Naive B cell (primary cell): ENCODE measurements at regions not wholly inside any gene's neighbourhood (a gene's known extent, or its start where the extent isn't known, plus 50 kb on each side); places are given as distances from the start of the nearest gene placed in this dataset.

Experiments
- ATAC-seq, 2 donors: fragments of 150-1000 bp; cut with Tn5 transposase; 2 replicates each; pipeline ENCODE4 v1.10.0; 2021; ENCODE audit warnings: low read depth in 2 of 2, mild to moderate bottlenecking in 2 of 2, moderate library complexity in 2 of 2
- DNase-seq: peaks from one replicate; pipeline ENCODE4 v3.0.0; 2022
- H3K27ac Mint-ChIP-seq, 6 donors: one replicate each; pipeline ENCODE4 v1.8.0; 2020 to 2022; ENCODE audit warnings: mild to moderate bottlenecking in 6 of 6, mixed read lengths in 6 of 6, moderate library complexity in 5 of 6, inconsistent platforms in 2 of 6
- H3K27me3 Mint-ChIP-seq, 3 donors: one replicate each; pipeline ENCODE4 v1.8.0; 2021 to 2022; ENCODE audit warnings: mixed read lengths in 3 of 3, mild to moderate bottlenecking in 1 of 3
- H3K36me3 Mint-ChIP-seq, 2 donors: one replicate each; pipeline ENCODE4 v1.8.0; 2020 to 2022; ENCODE audit warnings: mixed read lengths in 2 of 2, inconsistent platforms in 1 of 2, mild to moderate bottlenecking in 1 of 2
- H3K4me1 Mint-ChIP-seq, 3 donors: one replicate each; pipeline ENCODE4 v1.8.0; 2020 to 2022; ENCODE audit warnings: mixed read lengths in 3 of 3, inconsistent platforms in 1 of 3, mild to moderate bottlenecking in 1 of 3, moderate library complexity in 1 of 3
- H3K4me3 Mint-ChIP-seq, 8 donors: one replicate each; pipeline ENCODE4 v1.8.0; 2020 to 2022; ENCODE audit warnings: mild to moderate bottlenecking in 8 of 8, mixed read lengths in 8 of 8, moderate library complexity in 8 of 8, inconsistent platforms in 2 of 8
- H3K9me3 Mint-ChIP-seq, 7 donors: one replicate each; pipeline ENCODE4 v1.8.0; 2020 to 2022; ENCODE audit warnings: mixed read lengths in 7 of 7, mild to moderate bottlenecking in 5 of 7, inconsistent platforms in 2 of 7, moderate library complexity in 1 of 7

DNA sequence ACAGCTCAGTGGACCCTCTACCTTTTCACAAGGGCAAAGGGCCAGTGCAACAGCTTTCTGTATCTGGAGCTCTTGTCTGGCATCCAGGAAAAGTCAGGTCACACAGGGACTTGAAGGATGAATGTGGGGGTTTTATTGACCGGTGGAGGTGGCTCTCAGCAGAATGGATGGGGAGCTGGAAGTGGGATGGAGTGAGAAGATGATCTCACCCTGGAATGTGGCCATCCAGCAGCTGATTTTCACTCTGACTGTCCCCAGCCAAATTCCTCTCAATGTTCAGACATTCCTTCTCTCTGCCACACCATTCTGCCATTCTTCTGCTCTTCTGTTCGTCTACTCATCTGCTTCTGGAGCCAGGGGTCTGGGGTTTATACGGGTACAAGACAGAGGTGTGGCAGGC lies 1119.9 kb downstream of the TAF11L14 start:
- DNase-seq (no peak), ATAC-seq (no peak)
- Mint-ChIP-seq H3K4me3 (peak overlapping the region in 1 of 8 donors; percentile 62), H3K36me3 (no peaks in the 10 kb centered on the region), H3K27me3 (peaks cover 0 to 7% (median 0%) of the 10 kb centered on the region in 3 donors), H3K4me1 (no peaks in the 10 kb centered on the region), H3K9me3 (no peaks in the 10 kb centered on the region), H3K27ac (no peak overlapping the region)

DNA sequence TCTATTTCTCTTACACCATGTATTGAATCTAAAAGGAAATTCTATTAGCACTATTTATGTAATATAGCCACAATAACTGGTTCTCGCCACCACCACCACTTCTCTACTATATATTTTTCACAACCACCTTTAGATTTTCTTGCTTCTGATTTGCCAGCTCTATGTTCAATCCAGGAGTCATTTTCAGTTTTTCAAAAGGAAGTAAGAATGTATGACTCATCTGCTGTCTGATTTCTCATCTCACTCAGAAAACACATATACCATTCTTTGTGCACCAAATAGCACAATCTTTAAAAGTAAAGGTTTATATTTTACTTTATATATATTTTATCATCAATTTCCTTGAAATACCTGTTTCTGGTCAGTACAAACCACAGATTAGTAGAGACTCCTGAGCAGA lies 1127.5 kb downstream of the TAF11L14 start:
- ATAC-seq, result no peak
- Mint-ChIP-seq H3K36me3 (no peaks in the 10 kb centered on the region), H3K4me3 (no peak overlapping the region), H3K27ac (no peak overlapping the region), H3K4me1 (no peaks in the 10 kb centered on the region), H3K27me3 (peaks cover 0 to 4% (median 0%) of the 10 kb centered on the region in 3 donors), H3K9me3 (peaks cover 0 to 3% (median 0%) of the 10 kb centered on the region in 7 donors)
- DNase-seq, result no peak

DNA sequence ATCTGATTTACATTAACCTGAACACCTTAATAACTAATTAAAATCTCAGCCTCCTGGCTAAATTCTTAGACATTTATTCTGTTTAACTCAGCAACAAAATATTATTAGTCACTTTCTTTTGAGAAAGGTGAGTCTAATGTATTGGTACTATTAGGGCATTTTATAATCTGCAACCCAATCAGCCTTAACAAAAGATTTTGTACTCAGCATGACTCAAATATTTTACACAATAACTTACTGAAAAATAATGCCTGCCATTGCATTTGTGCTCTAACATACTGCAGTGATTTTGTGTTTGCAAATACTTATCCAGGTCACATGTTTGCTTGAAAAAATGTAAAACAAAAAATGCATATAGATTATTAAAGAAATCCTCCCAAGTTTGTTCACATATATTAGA lies 1129.9 kb downstream of the TAF11L14 start:
- DNase-seq, result no peak
- peaks cover 0 to 4% (median 0%) of the 10 kb centered on the region in 3 donors for H3K27me3 Mint-ChIP-seq
- H3K9me3 Mint-ChIP-seq, result peaks cover 0 to 3% (median 0%) of the 10 kb centered on the region in 7 donors
- no peak overlapping the region for H3K27ac Mint-ChIP-seq
- no peak overlapping the region for H3K4me3 Mint-ChIP-seq
- ATAC-seq, result no peak
- no peaks in the 10 kb centered on the region for H3K4me1 Mint-ChIP-seq
- no peaks in the 10 kb centered on the region for H3K36me3 Mint-ChIP-seq

DNA sequence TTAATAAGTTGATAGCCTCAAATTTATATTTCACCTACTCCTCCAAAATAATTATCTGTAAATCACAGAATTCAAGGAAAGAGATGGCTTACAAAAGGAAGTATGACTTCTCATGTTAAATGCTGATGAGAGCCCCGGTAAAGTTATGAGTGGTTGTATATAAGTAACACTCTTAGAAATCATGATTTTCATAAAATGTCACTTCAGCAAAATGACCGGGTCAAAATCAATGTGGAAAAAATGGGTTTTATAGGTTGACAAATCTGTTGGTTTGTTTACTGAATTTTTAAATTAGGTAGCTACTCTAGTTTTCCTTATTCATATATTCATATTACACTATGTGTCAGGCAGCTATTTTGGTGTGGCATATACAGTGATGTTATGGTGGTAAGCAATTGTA lies 1131.0 kb downstream of the TAF11L14 start:
- peaks cover 0 to 3% (median 0%) of the 10 kb centered on the region in 7 donors for H3K9me3 Mint-ChIP-seq
- ATAC-seq, result no peak

DNA sequence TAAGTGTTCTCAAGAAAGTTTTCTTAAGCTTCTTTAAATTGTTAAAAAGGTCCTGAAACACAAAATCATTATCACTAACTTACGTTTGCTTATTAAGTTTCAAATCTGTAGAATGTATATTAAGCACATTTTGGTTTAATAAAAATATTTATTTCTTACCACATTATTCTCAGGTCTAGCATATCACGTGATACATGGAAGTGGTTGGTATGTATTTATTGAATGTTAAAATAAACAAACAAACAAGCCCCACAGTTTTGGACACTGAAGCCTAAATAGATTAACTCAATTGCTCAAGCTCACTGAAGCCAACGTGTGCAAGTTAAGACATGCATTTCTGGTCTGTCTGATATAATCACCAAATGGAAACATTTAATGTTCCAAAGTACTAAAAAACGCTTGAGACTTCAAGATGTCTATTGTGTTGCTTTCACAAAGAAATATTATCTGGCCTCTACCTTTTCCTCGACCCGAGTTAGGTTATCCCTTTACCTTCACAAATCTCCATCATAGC lies 1136.9 kb downstream of the TAF11L14 start:
- DNase-seq (no peak), ATAC-seq (no peak)
- Mint-ChIP-seq H3K27ac (no peak overlapping the region), H3K9me3 (peaks cover 0 to 2% (median 0%) of the 10 kb centered on the region in 7 donors), H3K27me3 (peaks cover 0 to 2% (median 0%) of the 10 kb centered on the region in 3 donors), H3K36me3 (no peaks in the 10 kb centered on the region), H3K4me3 (no peak overlapping the region), H3K4me1 (no peaks in the 10 kb centered on the region)

More for the DNA sequence above, 1131.0 kb downstream of the TAF11L14 start:
- no peak for DNase-seq
- Mint-ChIP-seq H3K36me3 (no peaks in the 10 kb centered on the region), H3K4me3 (no peak overlapping the region), H3K27me3 (peaks cover 0 to 4% (median 0%) of the 10 kb centered on the region in 3 donors), H3K27ac (no peak overlapping the region), H3K4me1 (no peaks in the 10 kb centered on the region)

DNA sequence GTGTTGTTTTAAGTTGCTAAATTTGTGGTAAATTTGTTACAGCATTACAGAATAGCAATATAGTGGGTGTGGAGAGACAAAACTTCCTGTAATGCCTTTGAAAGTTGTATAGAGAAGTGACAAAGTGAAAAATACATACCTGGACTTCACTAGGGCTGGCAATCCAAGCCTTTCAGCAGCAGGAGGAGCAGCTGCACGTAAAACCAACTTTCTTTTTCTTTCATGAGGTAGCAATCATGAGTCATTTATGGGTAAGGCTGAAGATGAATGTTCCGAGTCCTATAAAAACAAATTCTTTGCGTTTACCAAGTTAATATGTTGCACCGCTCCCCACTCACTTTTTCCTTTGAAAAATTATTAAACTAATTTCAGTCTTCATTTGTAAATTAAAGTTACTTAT lies 1138.2 kb downstream of the TAF11L14 start:
- H3K4me1 Mint-ChIP-seq, result no peaks in the 10 kb centered on the region

DNA sequence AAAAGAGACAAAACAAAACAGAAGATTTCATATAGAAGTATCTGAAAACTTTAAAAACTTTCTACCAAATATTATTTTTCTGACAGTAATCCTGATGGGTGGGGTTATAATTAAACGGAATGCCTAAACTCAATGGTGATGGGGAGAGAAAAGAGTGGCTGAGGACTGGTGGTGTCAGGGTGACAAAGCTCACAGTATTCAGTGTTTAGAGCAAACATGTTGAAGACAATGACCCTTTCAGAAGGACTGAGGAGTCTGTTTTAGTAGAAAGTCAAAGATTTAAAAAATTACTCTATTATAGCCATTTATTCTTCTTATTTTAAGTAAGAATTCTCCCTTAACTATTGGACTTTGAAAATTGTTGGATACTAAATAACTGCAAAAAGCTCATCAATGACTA lies 1144.0 kb downstream of the TAF11L14 start:
- Mint-ChIP-seq H3K36me3 (no peaks in the 10 kb centered on the region), H3K27ac (no peak overlapping the region), H3K4me3 (no peak overlapping the region), H3K27me3 (no peaks in the 10 kb centered on the region), H3K9me3 (peaks cover 0 to 5% (median 0%) of the 10 kb centered on the region in 7 donors), H3K4me1 (no peaks in the 10 kb centered on the region)
- ATAC-seq (no peak), DNase-seq (no peak)

More for the DNA sequence above, 1138.2 kb downstream of the TAF11L14 start:
- Mint-ChIP-seq H3K9me3 (no peaks in the 10 kb centered on the region), H3K36me3 (no peaks in the 10 kb centered on the region), H3K27me3 (no peaks in the 10 kb centered on the region), H3K27ac (no peak overlapping the region), H3K4me3 (no peak overlapping the region)
- DNase-seq, result no peak
- ATAC-seq, result no peak

DNA sequence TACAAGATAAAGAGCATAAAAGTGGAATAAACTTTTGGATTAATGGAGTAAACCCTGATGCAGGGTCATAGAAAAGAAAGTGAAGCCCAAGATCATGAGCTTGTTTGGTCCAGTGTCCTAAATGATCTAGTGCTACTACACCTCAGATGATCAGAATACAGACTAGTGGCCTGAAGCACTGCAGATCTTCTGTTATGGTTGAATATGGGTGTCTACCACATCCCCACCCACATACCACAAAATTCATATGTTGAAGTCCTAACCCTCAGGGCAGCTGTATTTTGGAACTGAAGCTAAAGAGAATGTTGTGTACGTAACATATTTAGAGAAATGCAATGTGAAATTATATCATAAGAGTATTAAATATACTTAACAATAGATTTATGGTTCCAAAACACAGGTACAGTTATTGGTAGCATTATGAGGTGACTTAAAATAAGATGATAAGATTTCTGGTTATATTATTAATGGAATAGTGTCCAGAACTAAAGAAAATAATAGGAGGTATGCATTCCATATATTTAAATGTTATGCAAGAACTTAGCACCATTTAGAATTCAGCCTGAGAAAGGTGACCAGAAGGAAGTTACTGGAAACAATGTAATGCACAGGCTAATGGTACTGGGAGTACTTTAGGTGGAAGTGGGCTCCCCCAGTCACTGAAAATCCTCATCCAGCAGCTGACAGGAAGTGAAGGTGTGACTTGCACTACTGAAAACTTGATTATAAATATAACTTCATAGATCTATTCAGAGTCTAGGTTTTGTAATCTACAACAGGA lies 1155.1 kb downstream of the TAF11L14 start:
- Mint-ChIP-seq H3K27ac (no peak overlapping the region), H3K36me3 (no peaks in the 10 kb centered on the region), H3K9me3 (no peaks in the 10 kb centered on the region), H3K4me1 (no peaks in the 10 kb centered on the region), H3K4me3 (no peak overlapping the region), H3K27me3 (no peaks in the 10 kb centered on the region)
- DNase-seq (no peak), ATAC-seq (no peak)

DNA sequence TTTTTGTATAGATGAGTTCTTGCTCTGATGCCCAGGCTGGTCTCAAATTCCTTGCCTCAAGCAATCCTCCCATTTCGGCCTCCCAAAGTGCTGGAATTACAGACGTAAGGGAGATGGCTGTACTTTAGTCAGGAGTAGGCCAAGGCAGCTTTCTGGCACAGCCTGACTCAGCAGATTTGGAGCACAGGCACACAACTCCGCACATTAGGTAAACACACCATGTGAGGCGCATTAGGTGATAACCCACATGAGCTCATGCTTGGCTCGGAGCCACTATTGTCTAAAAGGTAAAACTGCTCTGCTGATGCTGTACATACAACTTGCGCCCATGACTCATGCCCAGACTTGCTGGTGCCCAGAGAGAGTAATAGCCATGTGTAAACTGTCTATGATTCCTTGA lies 1157.9 kb downstream of the TAF11L14 start:
- H3K9me3 Mint-ChIP-seq, result no peaks in the 10 kb centered on the region
- no peaks in the 10 kb centered on the region for H3K27me3 Mint-ChIP-seq
- H3K4me3 Mint-ChIP-seq, result no peak overlapping the region
- DNase-seq (no peak), ATAC-seq (no peak)
- no peak overlapping the region for H3K27ac Mint-ChIP-seq
- no peaks in the 10 kb centered on the region for H3K36me3 Mint-ChIP-seq
- no peaks in the 10 kb centered on the region for H3K4me1 Mint-ChIP-seq

DNA sequence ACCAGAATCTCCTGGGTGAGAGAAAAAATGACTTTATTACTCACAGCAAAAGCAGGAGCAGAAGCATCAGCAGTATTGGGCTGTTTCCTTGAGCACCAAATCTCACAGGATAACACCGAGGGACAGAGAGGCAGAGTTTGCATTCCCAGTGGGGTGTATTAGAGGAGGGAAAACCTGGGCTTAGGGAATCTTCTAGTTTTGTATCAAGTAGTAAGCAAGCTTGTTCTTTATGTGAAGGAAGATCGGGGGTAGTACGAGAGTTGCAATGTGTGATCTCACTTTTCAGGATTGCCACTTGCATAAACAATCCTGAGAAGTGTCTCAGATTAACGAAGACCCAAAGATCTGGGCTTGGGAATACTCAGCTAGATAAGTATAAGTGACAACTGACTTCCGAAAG lies 1163.0 kb downstream of the TAF11L14 start:
- DNase-seq (no peak), ATAC-seq (no peak)
- Mint-ChIP-seq H3K27ac (peak overlapping the region in 1 of 6 donors; percentile 1), H3K4me1 (no peaks in the 10 kb centered on the region), H3K9me3 (no peaks in the 10 kb centered on the region), H3K4me3 (no peak overlapping the region), H3K27me3 (no peaks in the 10 kb centered on the region), H3K36me3 (no peaks in the 10 kb centered on the region)

DNA sequence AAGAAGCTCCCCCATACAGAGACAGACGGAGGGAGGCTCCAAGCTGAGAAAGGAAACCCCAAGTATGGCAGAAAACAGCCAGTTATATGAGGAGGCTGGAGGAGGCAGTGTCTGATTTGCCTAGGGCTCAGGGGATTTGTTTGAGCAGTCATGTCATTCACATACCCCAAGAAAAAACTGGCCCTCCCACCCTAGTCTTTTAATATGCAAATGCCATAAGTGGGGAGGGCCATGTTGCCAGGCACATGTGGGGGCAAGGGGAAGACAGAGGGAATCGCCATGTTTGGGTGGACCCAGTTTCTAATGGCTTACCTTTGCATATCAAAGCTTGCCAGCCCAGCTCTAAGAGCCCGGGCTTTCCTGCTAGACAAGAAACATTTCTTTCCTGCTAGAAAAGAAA lies 1163.8 kb downstream of the TAF11L14 start:
- no peaks in the 10 kb centered on the region for H3K9me3 Mint-ChIP-seq
- no peaks in the 10 kb centered on the region for H3K27me3 Mint-ChIP-seq

DNA sequence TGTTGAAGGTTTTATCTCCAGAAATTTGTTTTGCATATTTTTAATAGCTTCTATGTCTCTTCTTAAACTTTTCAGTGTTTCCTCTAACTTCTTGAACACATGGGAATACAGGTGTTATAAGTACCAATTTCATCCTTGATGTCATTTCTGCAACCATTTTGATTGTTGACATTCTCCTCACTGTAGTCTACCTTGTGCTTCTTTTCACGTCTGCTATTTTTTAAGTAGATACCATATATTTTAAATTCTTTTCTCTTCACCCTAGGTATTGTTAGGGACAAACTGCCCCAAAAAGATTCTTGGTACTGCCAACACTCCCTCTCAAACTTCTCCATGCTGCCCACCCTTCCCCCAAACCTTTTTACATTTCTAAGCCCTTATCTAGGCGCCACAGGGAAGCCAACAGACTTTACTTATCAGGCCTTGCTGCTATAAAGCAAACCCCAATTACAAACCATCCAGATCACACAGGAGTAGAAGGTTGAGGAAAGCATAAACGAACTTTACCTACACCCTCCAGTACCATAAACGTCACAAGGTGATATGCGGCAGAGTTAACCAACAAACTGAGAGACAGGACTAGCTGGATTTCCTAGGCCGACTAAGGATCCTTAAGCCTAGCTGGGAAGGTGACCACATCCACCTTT lies 1165.3 kb downstream of the TAF11L14 start:
- Mint-ChIP-seq H3K27ac (peak overlapping the region in 1 of 6 donors; percentile 10), H3K27me3 (no peaks in the 10 kb centered on the region)

More for the DNA sequence above, 1163.8 kb downstream of the TAF11L14 start:
- DNase-seq (no peak), ATAC-seq (no peak)
- H3K4me1 Mint-ChIP-seq, result no peaks in the 10 kb centered on the region
- H3K4me3 Mint-ChIP-seq, result no peak overlapping the region
- H3K36me3 Mint-ChIP-seq, result no peaks in the 10 kb centered on the region
- H3K27ac Mint-ChIP-seq, result no peak overlapping the region

DNA sequence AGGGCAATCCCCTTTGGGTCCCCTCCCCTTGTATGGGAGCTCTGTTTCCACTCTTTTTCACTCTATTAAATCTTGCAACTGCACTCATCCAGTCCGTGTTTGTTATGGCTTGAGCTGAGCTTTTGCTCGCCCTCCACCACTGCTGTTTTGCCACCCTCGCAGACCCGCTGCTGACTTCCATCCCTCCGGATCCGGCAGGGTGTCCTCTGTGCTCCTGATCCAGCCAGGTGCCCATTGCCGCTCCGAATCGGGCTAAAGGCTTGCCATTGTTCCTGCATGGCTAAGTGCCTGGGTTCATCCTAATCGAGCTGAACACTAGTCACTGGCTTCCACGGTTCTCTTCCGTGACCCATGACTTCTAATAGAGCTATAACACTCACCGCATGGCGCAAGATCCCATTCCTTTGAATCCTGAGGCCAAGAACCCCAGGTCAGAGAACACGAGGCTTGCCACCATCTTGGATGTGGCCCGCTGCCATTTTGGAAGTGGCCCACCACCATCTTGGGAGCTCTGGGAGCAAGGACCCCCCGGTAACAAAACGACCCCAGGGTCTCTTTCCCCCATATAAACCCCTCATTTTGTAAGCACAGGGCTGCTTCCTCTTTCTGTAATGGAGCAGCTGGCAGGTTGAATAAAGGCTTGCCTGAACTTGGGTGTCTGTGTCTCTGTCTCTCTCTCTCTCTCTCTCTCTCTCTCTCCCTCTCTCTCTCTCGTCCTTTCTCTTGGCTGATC lies 1166.2 kb downstream of the TAF11L14 start:
- H3K4me3 Mint-ChIP-seq, result no peak overlapping the region

More for the DNA sequence above, 1165.3 kb downstream of the TAF11L14 start:
- Mint-ChIP-seq H3K36me3 (no peaks in the 10 kb centered on the region), H3K9me3 (no peaks in the 10 kb centered on the region), H3K4me3 (no peak overlapping the region), H3K4me1 (no peaks in the 10 kb centered on the region)
- DNase-seq, result no peak
- no peak for ATAC-seq

More for the DNA sequence above, 1166.2 kb downstream of the TAF11L14 start:
- Mint-ChIP-seq H3K9me3 (no peaks in the 10 kb centered on the region), H3K4me1 (no peaks in the 10 kb centered on the region), H3K36me3 (no peaks in the 10 kb centered on the region), H3K27ac (peak overlapping the region in 1 of 6 donors; percentile 78), H3K27me3 (no peaks in the 10 kb centered on the region)
- no peak for DNase-seq
- no peak for ATAC-seq
